ENCODE measurements at regions not wholly inside any gene's neighbourhood (a gene's known extent, or its start where the extent isn't known, plus 50 kb on each side); places are given as distances from the start of the nearest gene placed in this dataset.

GRCh38 chr6:166106076-166106686 is 61.5 kb downstream of the TBXT start:
- no peak overlapping the region for H3K4me3 ChIP-seq (ENCODE audit: low read length in 2 of 2)
- no peaks in the 10 kb centered on the region for H3K36me3 ChIP-seq (ENCODE audit: control insufficient read depth in 2 of 2, insufficient read depth in 2 of 2, low read length in 2 of 2)
- no peaks in the 10 kb centered on the region for H3K4me1 ChIP-seq (ENCODE audit: control insufficient read depth in 2 of 2, insufficient read depth in 2 of 2, low read length in 2 of 2)
- H3K27me3 ChIP-seq (ENCODE audit: control insufficient read depth in 2 of 2, insufficient read depth in 2 of 2, low read length in 2 of 2): peaks cover 0 to 2% of the 10 kb centered on the region in 2 donors
- H3K9me3 ChIP-seq (ENCODE audit: control insufficient read depth in 2 of 2, low read length in 2 of 2): no peaks in the 10 kb centered on the region
- H3K9ac ChIP-seq (ENCODE audit: low read depth in 1 of 2, low read length in 2 of 2): no peak overlapping the region
- H3K27ac ChIP-seq (ENCODE audit: low read depth in 2 of 2, low read length in 2 of 2): no peak overlapping the region

GRCh38 chr6:166105341-166106075 is 62.1 kb downstream of the TBXT start:
- Histone ChIP-seq H3K36me3 (ENCODE audit: control insufficient read depth in 2 of 2, insufficient read depth in 2 of 2, low read length in 2 of 2) (no peaks in the 10 kb centered on the region), H3K4me3 (ENCODE audit: low read length in 2 of 2) (no peak overlapping the region), H3K27ac (ENCODE audit: low read depth in 2 of 2, low read length in 2 of 2) (no peak overlapping the region), H3K4me1 (ENCODE audit: control insufficient read depth in 2 of 2, insufficient read depth in 2 of 2, low read length in 2 of 2) (no peaks in the 10 kb centered on the region), H3K27me3 (ENCODE audit: control insufficient read depth in 2 of 2, insufficient read depth in 2 of 2, low read length in 2 of 2) (peaks cover 0 to 2% of the 10 kb centered on the region in 2 donors), H3K9me3 (ENCODE audit: control insufficient read depth in 2 of 2, low read length in 2 of 2) (no peaks in the 10 kb centered on the region), H3K9ac (ENCODE audit: low read depth in 1 of 2, low read length in 2 of 2) (no peak overlapping the region)

GRCh38 chr6:166104872-166105271 is 62.8 kb downstream of the TBXT start:
- no peaks in the 10 kb centered on the region for H3K36me3 ChIP-seq (ENCODE audit: control insufficient read depth in 2 of 2, insufficient read depth in 2 of 2, low read length in 2 of 2)
- peaks cover 0 to 2% of the 10 kb centered on the region in 2 donors for H3K27me3 ChIP-seq (ENCODE audit: control insufficient read depth in 2 of 2, insufficient read depth in 2 of 2, low read length in 2 of 2)
- H3K9me3 ChIP-seq (ENCODE audit: control insufficient read depth in 2 of 2, low read length in 2 of 2): no peaks in the 10 kb centered on the region
- no peak overlapping the region for H3K9ac ChIP-seq (ENCODE audit: low read depth in 1 of 2, low read length in 2 of 2)
- H3K27ac ChIP-seq (ENCODE audit: low read depth in 2 of 2, low read length in 2 of 2): no peak overlapping the region
- no peaks in the 10 kb centered on the region for H3K4me1 ChIP-seq (ENCODE audit: control insufficient read depth in 2 of 2, insufficient read depth in 2 of 2, low read length in 2 of 2)
- H3K4me3 ChIP-seq (ENCODE audit: low read length in 2 of 2): no peak overlapping the region

GRCh38 chr6:166104107-166104506 is 63.5 kb downstream of the TBXT start:
- no peak overlapping the region for H3K9ac ChIP-seq (ENCODE audit: low read depth in 1 of 2, low read length in 2 of 2)
- H3K9me3 ChIP-seq (ENCODE audit: control insufficient read depth in 2 of 2, low read length in 2 of 2): no peaks in the 10 kb centered on the region
- no peaks in the 10 kb centered on the region for H3K36me3 ChIP-seq (ENCODE audit: control insufficient read depth in 2 of 2, insufficient read depth in 2 of 2, low read length in 2 of 2)
- peaks cover 0 to 2% of the 10 kb centered on the region in 2 donors for H3K27me3 ChIP-seq (ENCODE audit: control insufficient read depth in 2 of 2, insufficient read depth in 2 of 2, low read length in 2 of 2)
- no peak overlapping the region for H3K27ac ChIP-seq (ENCODE audit: low read depth in 2 of 2, low read length in 2 of 2)
- no peaks in the 10 kb centered on the region for H3K4me1 ChIP-seq (ENCODE audit: control insufficient read depth in 2 of 2, insufficient read depth in 2 of 2, low read length in 2 of 2)
- no peak overlapping the region for H3K4me3 ChIP-seq (ENCODE audit: low read length in 2 of 2)

GRCh38 chr6:166101819-166102419 is 65.7 kb downstream of the TBXT start:
- Histone ChIP-seq H3K36me3 (ENCODE audit: control insufficient read depth in 2 of 2, insufficient read depth in 2 of 2, low read length in 2 of 2) (no peaks in the 10 kb centered on the region), H3K27me3 (ENCODE audit: control insufficient read depth in 2 of 2, insufficient read depth in 2 of 2, low read length in 2 of 2) (no peaks in the 10 kb centered on the region), H3K9me3 (ENCODE audit: control insufficient read depth in 2 of 2, low read length in 2 of 2) (no peaks in the 10 kb centered on the region), H3K4me3 (ENCODE audit: low read length in 2 of 2) (no peak overlapping the region), H3K9ac (ENCODE audit: low read depth in 1 of 2, low read length in 2 of 2) (no peak overlapping the region), H3K27ac (ENCODE audit: low read depth in 2 of 2, low read length in 2 of 2) (no peak overlapping the region), H3K4me1 (ENCODE audit: control insufficient read depth in 2 of 2, insufficient read depth in 2 of 2, low read length in 2 of 2) (no peaks in the 10 kb centered on the region)

- H3K4me3 ChIP-seq (ENCODE audit: low read length in 2 of 2): peak overlapping the region in 1 of 2 donors; percentile 39
- H3K4me1 ChIP-seq (ENCODE audit: control insufficient read depth in 2 of 2, insufficient read depth in 2 of 2, low read length in 2 of 2): no peaks in the 10 kb centered on the region
- H3K27me3 ChIP-seq (ENCODE audit: control insufficient read depth in 2 of 2, insufficient read depth in 2 of 2, low read length in 2 of 2): no peaks in the 10 kb centered on the region
- H3K9ac ChIP-seq (ENCODE audit: low read depth in 1 of 2, low read length in 2 of 2): no peak overlapping the region
- no peaks in the 10 kb centered on the region for H3K36me3 ChIP-seq (ENCODE audit: control insufficient read depth in 2 of 2, insufficient read depth in 2 of 2, low read length in 2 of 2)
- no peak overlapping the region for H3K27ac ChIP-seq (ENCODE audit: low read depth in 2 of 2, low read length in 2 of 2)
- no peaks in the 10 kb centered on the region for H3K9me3 ChIP-seq (ENCODE audit: control insufficient read depth in 2 of 2, low read length in 2 of 2)
Measured at GRCh38 chr6:166097914-166098522, 69.6 kb downstream of the TBXT start.

GRCh38 chr6:166087852-166088251 is 79.8 kb downstream of the TBXT start:
- no peak overlapping the region for H3K4me3 ChIP-seq (ENCODE audit: low read length in 2 of 2)
- H3K27me3 ChIP-seq (ENCODE audit: control insufficient read depth in 2 of 2, insufficient read depth in 2 of 2, low read length in 2 of 2): no peaks in the 10 kb centered on the region
- no peak overlapping the region for H3K9ac ChIP-seq (ENCODE audit: low read depth in 1 of 2, low read length in 2 of 2)
- H3K4me1 ChIP-seq (ENCODE audit: control insufficient read depth in 2 of 2, insufficient read depth in 2 of 2, low read length in 2 of 2): no peaks in the 10 kb centered on the region
- no peaks in the 10 kb centered on the region for H3K36me3 ChIP-seq (ENCODE audit: control insufficient read depth in 2 of 2, insufficient read depth in 2 of 2, low read length in 2 of 2)
- H3K9me3 ChIP-seq (ENCODE audit: control insufficient read depth in 2 of 2, low read length in 2 of 2): no peaks in the 10 kb centered on the region
- no peak overlapping the region for H3K27ac ChIP-seq (ENCODE audit: low read depth in 2 of 2, low read length in 2 of 2)

GRCh38 chr6:166087246-166087645 is 80.4 kb downstream of the TBXT start:
- no peak overlapping the region for H3K4me3 ChIP-seq (ENCODE audit: low read length in 2 of 2)
- no peaks in the 10 kb centered on the region for H3K27me3 ChIP-seq (ENCODE audit: control insufficient read depth in 2 of 2, insufficient read depth in 2 of 2, low read length in 2 of 2)
- no peak overlapping the region for H3K9ac ChIP-seq (ENCODE audit: low read depth in 1 of 2, low read length in 2 of 2)
- H3K27ac ChIP-seq (ENCODE audit: low read depth in 2 of 2, low read length in 2 of 2): no peak overlapping the region
- no peaks in the 10 kb centered on the region for H3K36me3 ChIP-seq (ENCODE audit: control insufficient read depth in 2 of 2, insufficient read depth in 2 of 2, low read length in 2 of 2)
- no peaks in the 10 kb centered on the region for H3K9me3 ChIP-seq (ENCODE audit: control insufficient read depth in 2 of 2, low read length in 2 of 2)
- H3K4me1 ChIP-seq (ENCODE audit: control insufficient read depth in 2 of 2, insufficient read depth in 2 of 2, low read length in 2 of 2): no peaks in the 10 kb centered on the region

- Histone ChIP-seq H3K36me3 (ENCODE audit: control insufficient read depth in 2 of 2, insufficient read depth in 2 of 2, low read length in 2 of 2) (no peaks in the 10 kb centered on the region), H3K27me3 (ENCODE audit: control insufficient read depth in 2 of 2, insufficient read depth in 2 of 2, low read length in 2 of 2) (no peaks in the 10 kb centered on the region), H3K4me3 (ENCODE audit: low read length in 2 of 2) (no peak overlapping the region), H3K9me3 (ENCODE audit: control insufficient read depth in 2 of 2, low read length in 2 of 2) (no peaks in the 10 kb centered on the region), H3K4me1 (ENCODE audit: control insufficient read depth in 2 of 2, insufficient read depth in 2 of 2, low read length in 2 of 2) (no peaks in the 10 kb centered on the region), H3K9ac (ENCODE audit: low read depth in 1 of 2, low read length in 2 of 2) (no peak overlapping the region), H3K27ac (ENCODE audit: low read depth in 2 of 2, low read length in 2 of 2) (no peak overlapping the region)
Measured at GRCh38 chr6:166085500-166085899, 82.2 kb downstream of the TBXT start.

GRCh38 chr6:166084951-166085350 is 82.7 kb downstream of the TBXT start:
- no peak overlapping the region for H3K27ac ChIP-seq (ENCODE audit: low read depth in 2 of 2, low read length in 2 of 2)
- H3K4me1 ChIP-seq (ENCODE audit: control insufficient read depth in 2 of 2, insufficient read depth in 2 of 2, low read length in 2 of 2): no peaks in the 10 kb centered on the region
- no peaks in the 10 kb centered on the region for H3K9me3 ChIP-seq (ENCODE audit: control insufficient read depth in 2 of 2, low read length in 2 of 2)

More at GRCh38 chr6:166084951-166085350, 82.7 kb downstream of the TBXT start:
- Histone ChIP-seq H3K36me3 (ENCODE audit: control insufficient read depth in 2 of 2, insufficient read depth in 2 of 2, low read length in 2 of 2) (no peaks in the 10 kb centered on the region), H3K4me3 (ENCODE audit: low read length in 2 of 2) (no peak overlapping the region), H3K9ac (ENCODE audit: low read depth in 1 of 2, low read length in 2 of 2) (no peak overlapping the region), H3K27me3 (ENCODE audit: control insufficient read depth in 2 of 2, insufficient read depth in 2 of 2, low read length in 2 of 2) (no peaks in the 10 kb centered on the region)

All from mucosa of rectum (tissue), 2 donors.